ENCODE measurements at regions not wholly inside any gene's neighbourhood (a gene's known extent, or its start where the extent isn't known, plus 50 kb on each side); places are given as distances from the start of the nearest gene placed in this dataset.

- Histone ChIP-seq H3K4me1 (peaks cover 41% of the 10 kb centered on the region), H3K4me3 (no peak overlapping the region), H3K4me2 (0 out of 3 replicates have a peak overlapping the region, but pooled peaks have one; percentile 23), H3K9me3 (no peaks in the 10 kb centered on the region), H3K27ac (peak overlapping the region; percentile 46 to 51; a peak in 5 of 6 replicates)
- no peak for FAIRE-seq
- TF ChIP-seq POLR2A (IDR thresholded peaks at IDR 0.05; ENCODE audit: low read length) (no peak), EHMT2 (IDR thresholded peaks at IDR 0.05; ENCODE audit: low read depth) (no peak), NFE2L2 (conservative IDR thresholded peaks at IDR 0.05; ENCODE audit: low read length) (no peak), HEYL (CRISPR knock-in tag; IDR thresholded peaks at IDR 0.05) (no peak), CBX8 (IDR thresholded peaks at IDR 0.05) (no peak), KDM1A (IDR thresholded peaks at IDR 0.05; ENCODE audit: low read depth) (no peak), EP300 (IDR thresholded peaks at IDR 0.05) (no peak), ZC3H11A (IDR thresholded peaks at IDR 0.05) (no peak), NR3C1 (IDR thresholded peaks at IDR 0.05) (no peak), POLR2AphosphoS2 (conservative IDR thresholded peaks at IDR 0.05; ENCODE audit: low read length) (no peak)
- TF ChIP-seq, protein P1, sequence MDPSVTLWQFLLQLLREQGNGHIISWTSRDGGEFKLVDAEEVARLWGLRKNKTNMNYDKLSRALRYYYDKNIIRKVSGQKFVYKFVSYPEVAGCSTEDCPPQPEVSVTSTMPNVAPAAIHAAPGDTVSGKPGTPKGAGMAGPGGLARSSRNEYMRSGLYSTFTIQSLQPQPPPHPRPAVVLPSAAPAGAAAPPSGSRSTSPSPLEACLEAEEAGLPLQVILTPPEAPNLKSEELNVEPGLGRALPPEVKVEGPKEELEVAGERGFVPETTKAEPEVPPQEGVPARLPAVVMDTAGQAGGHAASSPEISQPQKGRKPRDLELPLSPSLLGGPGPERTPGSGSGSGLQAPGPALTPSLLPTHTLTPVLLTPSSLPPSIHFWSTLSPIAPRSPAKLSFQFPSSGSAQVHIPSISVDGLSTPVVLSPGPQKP (IDR thresholded peaks at IDR 0.05; ENCODE audit: low read depth, low read length): no peak
- TF ChIP-seq, protein P2, sequence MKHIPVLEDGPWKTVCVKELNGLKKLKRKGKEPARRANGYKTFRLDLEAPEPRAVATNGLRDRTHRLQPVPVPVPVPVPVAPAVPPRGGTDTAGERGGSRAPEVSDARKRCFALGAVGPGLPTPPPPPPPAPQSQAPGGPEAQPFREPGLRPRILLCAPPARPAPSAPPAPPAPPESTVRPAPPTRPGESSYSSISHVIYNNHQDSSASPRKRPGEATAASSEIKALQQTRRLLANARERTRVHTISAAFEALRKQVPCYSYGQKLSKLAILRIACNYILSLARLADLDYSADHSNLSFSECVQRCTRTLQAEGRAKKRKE (CRISPR knock-in tag; IDR thresholded peaks at IDR 0.05; ENCODE audit: low read depth): no peak
- TF ChIP-seq, protein P3, sequence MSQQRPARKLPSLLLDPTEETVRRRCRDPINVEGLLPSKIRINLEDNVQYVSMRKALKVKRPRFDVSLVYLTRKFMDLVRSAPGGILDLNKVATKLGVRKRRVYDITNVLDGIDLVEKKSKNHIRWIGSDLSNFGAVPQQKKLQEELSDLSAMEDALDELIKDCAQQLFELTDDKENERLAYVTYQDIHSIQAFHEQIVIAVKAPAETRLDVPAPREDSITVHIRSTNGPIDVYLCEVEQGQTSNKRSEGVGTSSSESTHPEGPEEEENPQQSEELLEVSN (IDR thresholded peaks at IDR 0.05; ENCODE audit: borderline replicate concordance, low read depth): no peak
- 50% methylated on average over 4 of the region's 4 CpGs for WGBS (ENCODE audit: missing lambda C conversion rate)
- ChIA-PET CTCF (interaction anchor here (1.1 to 3.2 kb wide), 4 partner anchors 18 to 224 kb away, joined by 3 to 9 read pairs (median 4); no protein-coding TSS in a partner anchor), POLR2A (no interaction called here)
- no peak for ATAC-seq
- no peak for DNase-seq (ENCODE audit: low read depth in 1 of 2, low spot score in 1 of 2)
Observed at GRCh38 chr5:96569332-96569731, 92.8 kb upstream of the CAST start.

GRCh38 chr5:96569770-96570169 lies 92.4 kb upstream of the CAST start:
- DNase-seq (ENCODE audit: low read depth in 1 of 2, low spot score in 1 of 2) (no peak), ATAC-seq (no peak), FAIRE-seq (no peak)
- WGBS (ENCODE audit: missing lambda C conversion rate): 15% methylated on average over 4 of the region's 4 CpGs
- CTCF ChIA-PET: interaction anchor here (1.1 to 3.2 kb wide), 3 partner anchors 18 to 33 kb away, joined by 3 to 9 read pairs (median 3); no protein-coding TSS in a partner anchor
- Histone ChIP-seq H3K4me1 (peaks cover 41% of the 10 kb centered on the region), H3K27ac (peak overlapping the region; percentile 46 to 51; a peak in 5 of 6 replicates), H3K4me3 (no peak overlapping the region), H3K9me3 (no peaks in the 10 kb centered on the region), H3K4me2 (peak overlapping the region; percentile 23; the same call in 1 of the 3 replicates)
- TF ChIP-seq, protein P4, sequence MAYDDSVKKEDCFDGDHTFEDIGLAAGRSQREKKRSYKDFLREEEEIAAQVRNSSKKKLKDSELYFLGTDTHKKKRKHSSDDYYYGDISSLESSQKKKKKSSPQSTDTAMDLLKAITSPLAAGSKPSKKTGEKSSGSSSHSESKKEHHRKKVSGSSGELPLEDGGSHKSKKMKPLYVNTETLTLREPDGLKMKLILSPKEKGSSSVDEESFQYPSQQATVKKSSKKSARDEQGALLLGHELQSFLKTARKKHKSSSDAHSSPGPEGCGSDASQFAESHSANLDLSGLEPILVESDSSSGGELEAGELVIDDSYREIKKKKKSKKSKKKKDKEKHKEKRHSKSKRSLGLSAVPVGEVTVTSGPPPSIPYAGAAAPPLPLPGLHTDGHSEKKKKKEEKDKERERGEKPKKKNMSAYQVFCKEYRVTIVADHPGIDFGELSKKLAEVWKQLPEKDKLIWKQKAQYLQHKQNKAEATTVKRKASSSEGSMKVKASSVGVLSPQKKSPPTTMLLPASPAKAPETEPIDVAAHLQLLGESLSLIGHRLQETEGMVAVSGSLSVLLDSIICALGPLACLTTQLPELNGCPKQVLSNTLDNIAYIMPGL (CRISPR knock-in tag; IDR thresholded peaks at IDR 0.05; ENCODE audit: borderline replicate concordance): no peak
- TF ChIP-seq CHD4 (IDR thresholded peaks at IDR 0.05; ENCODE audit: borderline replicate concordance) (no peak), RCOR1 (IDR thresholded peaks at IDR 0.05; ENCODE audit: low read depth, low read length) (no peak), RNF2 (IDR thresholded peaks at IDR 0.05; ENCODE audit: borderline replicate concordance, low read depth) (no peak), FOSB (CRISPR knock-in tag; IDR thresholded peaks at IDR 0.05) (no peak), PHF8 (IDR thresholded peaks at IDR 0.05; ENCODE audit: borderline replicate concordance, low read depth) (no peak), JUN (IDR thresholded peaks at IDR 0.05) (no peak), HOXB5 (CRISPR knock-in tag; IDR thresholded peaks at IDR 0.05) (no peak), CBX8 (IDR thresholded peaks at IDR 0.05) (no peak), SREBF2 (IDR thresholded peaks at IDR 0.05) (no peak), PBX3 (IDR thresholded peaks at IDR 0.05) (no peak), NFE2L2 (conservative IDR thresholded peaks at IDR 0.05; ENCODE audit: low read length) (no peak), MAFK (IDR thresholded peaks at IDR 0.05; ENCODE audit: partially characterized antibody) (no peak), RAD21 (conservative IDR thresholded peaks at IDR 0.05 in 1 of 2, IDR thresholded peaks at IDR 0.05 in 1 of 2) (no peak), ZSCAN20 (CRISPR knock-in tag; IDR thresholded peaks at IDR 0.05) (no peak)
- POLR2A ChIA-PET: no interaction called here
